LNCaP clone FGC (cell line): ENCODE measurements at regions not wholly inside any gene's neighbourhood (a gene's known extent, or its start where the extent isn't known, plus 50 kb on each side); places are given as distances from the start of the nearest gene placed in this dataset.
A peak's percentile ranks its signal among the peaks of the same experiment; 100 is the strongest.

ENCODE experiments used
- DNase-seq: peaks from one replicate; pipeline ENCODE4 v3.0.0-alpha.2; 2011; ENCODE audit warnings: low read depth
- H3K4me3 ChIP-seq: 2 replicates; pipeline ENCODE4 v1.5.1; 2011; ENCODE audit warnings: mild to moderate bottlenecking, low read depth, low read length, control low read depth
- TF ChIP-seq, protein P1 (sequence below): IDR thresholded peaks from 2 replicates; pipeline ENCODE4 v1.5.1; 2012; ENCODE audit warnings: mild to moderate bottlenecking; ENCODE audit not compliant: control insufficient read depth, insufficient read depth; ENCODE audit errors: extremely low read depth

DNA sequence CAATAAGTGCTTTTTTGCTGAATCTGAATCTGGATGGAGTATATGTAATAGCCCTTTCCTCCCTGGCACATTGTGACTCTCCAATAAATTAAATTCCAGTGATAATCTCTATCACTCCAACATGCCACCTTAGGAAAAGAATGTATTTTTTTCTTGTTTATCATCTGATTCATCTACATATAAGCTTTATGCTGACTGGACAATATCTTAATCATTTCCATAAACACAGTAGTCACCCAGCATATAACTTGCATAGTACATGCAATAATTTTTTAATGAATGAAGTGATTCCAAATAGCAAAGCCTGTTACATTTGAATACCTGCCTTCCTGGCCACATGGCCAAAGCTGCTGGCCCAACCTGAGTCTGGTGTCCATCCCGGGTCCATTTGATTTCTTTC is 477.6 kb upstream of the USP24 start:
- TF ChIP-seq, protein P1, sequence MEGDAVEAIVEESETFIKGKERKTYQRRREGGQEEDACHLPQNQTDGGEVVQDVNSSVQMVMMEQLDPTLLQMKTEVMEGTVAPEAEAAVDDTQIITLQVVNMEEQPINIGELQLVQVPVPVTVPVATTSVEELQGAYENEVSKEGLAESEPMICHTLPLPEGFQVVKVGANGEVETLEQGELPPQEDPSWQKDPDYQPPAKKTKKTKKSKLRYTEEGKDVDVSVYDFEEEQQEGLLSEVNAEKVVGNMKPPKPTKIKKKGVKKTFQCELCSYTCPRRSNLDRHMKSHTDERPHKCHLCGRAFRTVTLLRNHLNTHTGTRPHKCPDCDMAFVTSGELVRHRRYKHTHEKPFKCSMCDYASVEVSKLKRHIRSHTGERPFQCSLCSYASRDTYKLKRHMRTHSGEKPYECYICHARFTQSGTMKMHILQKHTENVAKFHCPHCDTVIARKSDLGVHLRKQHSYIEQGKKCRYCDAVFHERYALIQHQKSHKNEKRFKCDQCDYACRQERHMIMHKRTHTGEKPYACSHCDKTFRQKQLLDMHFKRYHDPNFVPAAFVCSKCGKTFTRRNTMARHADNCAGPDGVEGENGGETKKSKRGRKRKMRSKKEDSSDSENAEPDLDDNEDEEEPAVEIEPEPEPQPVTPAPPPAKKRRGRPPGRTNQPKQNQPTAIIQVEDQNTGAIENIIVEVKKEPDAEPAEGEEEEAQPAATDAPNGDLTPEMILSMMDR = no peak
- no peak overlapping the region for H3K4me3 ChIP-seq
- no peak for DNase-seq

GRCh38 chr1:55690366-55690765 is 475.2 kb upstream of the USP24 start:
- DNase-seq = no peak
- H3K4me3 ChIP-seq = no peak overlapping the region
- TF ChIP-seq, protein P1 = no peak

DNA sequence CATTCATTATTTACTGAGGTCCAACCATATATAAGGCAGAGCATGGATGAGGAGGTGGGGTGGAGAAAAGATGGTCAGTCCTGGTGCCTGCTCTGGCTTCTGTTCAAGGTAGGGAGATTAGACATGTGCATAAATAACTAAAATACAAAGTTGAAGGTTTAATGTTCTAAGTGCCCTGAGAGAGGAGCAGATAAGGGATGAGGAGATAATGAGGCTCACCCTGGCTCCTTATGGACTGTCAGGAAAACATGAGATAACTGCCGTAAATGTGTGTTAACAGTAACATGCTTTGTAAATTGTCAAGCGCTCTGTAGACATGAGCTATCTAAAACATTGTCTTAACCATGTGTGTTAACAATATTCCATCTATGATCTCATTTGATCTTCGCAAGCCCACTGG is 474.6 kb upstream of the USP24 start:
- TF ChIP-seq, protein P1 = no peak
- DNase-seq = no peak
- H3K4me3 ChIP-seq = no peak overlapping the region

DNA sequence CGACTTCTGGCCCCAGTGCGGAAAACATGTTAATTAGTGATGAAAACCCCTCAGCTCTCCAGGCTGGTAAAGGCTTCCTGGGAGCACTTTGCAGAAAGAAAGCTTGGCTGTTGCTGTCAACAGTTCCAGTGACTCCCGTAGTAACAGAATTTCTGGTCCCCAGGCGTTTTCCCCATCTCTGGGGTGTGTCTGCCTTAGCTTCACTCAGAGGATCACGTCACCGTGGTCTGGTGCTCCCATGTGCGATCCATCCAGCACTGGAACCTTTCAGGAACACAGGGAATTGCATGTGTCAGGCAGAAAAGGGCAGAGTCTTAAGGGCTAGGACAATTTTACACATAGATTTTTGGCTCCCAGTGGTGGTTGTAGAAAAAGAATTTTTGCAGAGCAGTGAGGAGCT is 470.4 kb upstream of the USP24 start:
- no peak overlapping the region for H3K4me3 ChIP-seq
- no peak for DNase-seq
- TF ChIP-seq, protein P1 = no peak

DNA sequence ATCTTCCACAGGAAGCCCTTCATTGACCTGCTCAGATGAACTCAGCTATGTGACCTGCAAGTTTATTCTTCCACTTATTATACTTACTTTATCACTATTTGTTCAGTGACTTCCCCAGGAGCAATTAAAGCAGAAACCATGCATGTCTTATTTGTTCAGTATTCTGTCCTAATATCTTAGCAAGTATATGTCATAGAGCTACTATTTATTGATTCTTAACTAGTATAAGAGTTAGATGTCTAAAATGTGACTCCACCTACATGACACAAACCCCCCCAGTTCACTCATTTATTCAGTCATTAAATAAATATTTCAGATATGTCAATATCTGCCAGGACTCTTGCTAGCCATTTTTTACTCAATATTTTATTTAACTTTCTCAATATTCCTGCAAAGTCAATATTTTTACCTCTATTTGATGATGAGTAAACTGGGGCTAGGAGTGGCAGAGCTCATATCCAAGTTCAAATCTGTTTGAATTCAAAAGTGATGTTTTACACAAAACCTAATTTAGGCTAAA is 469.0 kb upstream of the USP24 start:
- H3K4me3 ChIP-seq = no peak overlapping the region
- DNase-seq = peak; percentile 31
- TF ChIP-seq, protein P1 = no peak

DNA sequence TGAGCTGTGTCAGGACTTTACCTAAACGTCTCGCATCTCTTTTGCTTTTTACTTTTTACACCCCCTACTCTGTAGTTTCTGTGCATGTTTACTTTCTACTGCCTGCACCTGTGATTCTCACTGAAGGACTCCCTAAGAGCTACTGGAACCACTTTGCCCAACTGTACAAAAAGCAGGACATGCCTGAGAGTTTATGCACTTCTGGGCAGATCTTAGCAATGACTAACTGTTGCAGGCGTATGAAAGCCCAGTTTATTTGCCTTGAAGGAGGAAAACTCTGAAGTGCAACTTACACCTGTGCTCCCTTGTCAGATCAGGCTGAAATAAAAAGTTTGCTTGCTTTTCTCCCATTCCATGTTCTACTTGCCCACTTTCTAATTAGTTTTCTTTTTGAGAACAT is 467.0 kb upstream of the USP24 start:
- TF ChIP-seq, protein P1 = no peak
- no peak overlapping the region for H3K4me3 ChIP-seq
- no peak for DNase-seq

DNA sequence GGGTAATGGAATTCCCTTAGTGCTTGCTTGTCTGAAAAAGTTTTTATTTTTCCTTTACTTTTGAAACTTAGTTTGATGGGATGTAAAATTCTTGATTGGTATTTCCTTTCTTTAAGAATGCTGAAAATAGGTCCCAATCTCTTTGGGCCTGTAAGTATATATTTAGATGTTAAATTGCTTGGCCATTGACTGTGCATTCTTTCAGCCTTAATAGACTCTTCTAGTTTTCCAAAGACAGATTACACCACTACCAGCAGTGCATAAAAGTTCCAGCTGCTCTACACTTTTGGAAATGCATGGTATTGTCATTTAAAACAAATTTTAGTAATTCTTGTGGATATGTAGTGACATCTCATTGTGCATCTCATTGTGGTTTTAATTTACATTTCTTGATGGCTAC is 464.8 kb upstream of the USP24 start:
- TF ChIP-seq, protein P1 = no peak
- DNase-seq = no peak

More for the DNA sequence above, 464.8 kb upstream of the USP24 start:
- H3K4me3 ChIP-seq = no peak overlapping the region
